Tibial artery (tissue), 4 donors: ENCODE measurements at regions not wholly inside any gene's neighbourhood (a gene's known extent, or its start where the extent isn't known, plus 50 kb on each side); places are given as distances from the start of the nearest gene placed in this dataset.
"Not testable (repeated sequence)": the region's sequence is repeated elsewhere in the genome, so short reads cannot be mapped to it uniquely, and the experiment has no call there.

Experiments used
- DNase-seq, 2 donors: peaks; one replicate each; pipeline ENCODE4 v3.0.0-alpha.2; 2019
- H3K27ac ChIP-seq, 2 donors: fragments of 200-600 bp; sonication (generic) in 1 of 2; 1 replicate in 1 of 2; 2 replicates in 1 of 2; pipeline ENCODE4 v1.5.1; 2018 to 2019; ENCODE audit warnings: mild to moderate bottlenecking in 1 of 2
- H3K27me3 ChIP-seq, 2 donors: fragments of 200-600 bp; sonication (generic) in 1 of 2; one replicate each; pipeline versions ENCODE4 v1.5.1 to v1.6.0; 2016 to 2019
- H3K36me3 ChIP-seq, 3 donors: fragments of 200-600 bp; sonication (generic) in 2 of 3; one replicate each; pipeline ENCODE4 v1.5.1; 2016 to 2019; ENCODE audit warnings: mild to moderate bottlenecking in 2 of 3
- H3K4me1 ChIP-seq, 4 donors: fragments of 200-600 bp; sonication (generic) in 2 of 4; 1 replicate in 3 of 4; 2 replicates in 1 of 4; pipeline ENCODE4 v1.5.1; 2016 to 2019
- H3K4me3 ChIP-seq, 2 donors: fragments of 200-600 bp; sonication (generic) in 1 of 2; 1 replicate in 1 of 2; 2 replicates in 1 of 2; pipeline ENCODE4 v1.5.1; 2018 to 2019; ENCODE audit warnings: mild to moderate bottlenecking in 2 of 2
- H3K9me3 ChIP-seq, 3 donors: fragments of 200-600 bp; sonication (generic) in 1 of 3; one replicate each; pipeline ENCODE4 v1.5.1; 2016 to 2019
- intact Hi-C: fragments of 100-400 bp; cut with DNase I; formaldehyde crosslinking; loops from one replicate; pipeline ENCODE4 v1.15.0; 2023; ENCODE audit warnings: low total_unique reads
- TF ChIP-seq, protein P1 (sequence below), 2 experiments: fragments of 200-600 bp in 1 of 2; fragments of 450-650 bp in 1 of 2; IDR thresholded peaks; one replicate each; pipeline ENCODE4 v1.5.1; 2017 to 2019; ENCODE audit warnings: antibody characterized with exemption in 2 of 2, mild to moderate bottlenecking in 1 of 2, moderate library complexity in 1 of 2

DNA sequence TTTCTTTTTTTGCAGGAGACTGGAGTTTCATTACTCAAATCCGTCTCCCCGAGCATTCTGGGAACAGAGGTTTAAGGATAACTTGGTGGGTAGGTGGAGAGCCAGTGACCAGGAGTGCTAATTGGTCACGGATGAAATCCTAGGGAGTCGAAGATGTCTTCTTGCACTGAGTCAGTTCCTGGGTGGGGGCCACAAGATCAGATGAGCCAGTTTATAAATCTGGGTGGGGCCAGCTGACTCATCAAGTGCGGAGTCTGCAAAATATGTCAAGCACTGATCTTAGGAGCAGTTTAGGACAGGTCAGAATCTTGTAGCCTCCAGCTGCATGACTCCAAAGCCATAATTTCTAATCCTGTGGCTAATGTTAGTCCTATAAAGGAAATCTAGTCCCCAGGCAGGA is 741.3 kb downstream of the PCDH7 start:
- intact Hi-C loops: no loop called here
- no peak for DNase-seq
- no peaks in the 10 kb centered on the region for H3K9me3 ChIP-seq
- peaks cover 0 to 7% (median 0%) of the 10 kb centered on the region in 4 donors for H3K4me1 ChIP-seq
- no peak overlapping the region for H3K27ac ChIP-seq
- H3K36me3 ChIP-seq: no peaks in the 10 kb centered on the region
- TF ChIP-seq, protein P1, sequence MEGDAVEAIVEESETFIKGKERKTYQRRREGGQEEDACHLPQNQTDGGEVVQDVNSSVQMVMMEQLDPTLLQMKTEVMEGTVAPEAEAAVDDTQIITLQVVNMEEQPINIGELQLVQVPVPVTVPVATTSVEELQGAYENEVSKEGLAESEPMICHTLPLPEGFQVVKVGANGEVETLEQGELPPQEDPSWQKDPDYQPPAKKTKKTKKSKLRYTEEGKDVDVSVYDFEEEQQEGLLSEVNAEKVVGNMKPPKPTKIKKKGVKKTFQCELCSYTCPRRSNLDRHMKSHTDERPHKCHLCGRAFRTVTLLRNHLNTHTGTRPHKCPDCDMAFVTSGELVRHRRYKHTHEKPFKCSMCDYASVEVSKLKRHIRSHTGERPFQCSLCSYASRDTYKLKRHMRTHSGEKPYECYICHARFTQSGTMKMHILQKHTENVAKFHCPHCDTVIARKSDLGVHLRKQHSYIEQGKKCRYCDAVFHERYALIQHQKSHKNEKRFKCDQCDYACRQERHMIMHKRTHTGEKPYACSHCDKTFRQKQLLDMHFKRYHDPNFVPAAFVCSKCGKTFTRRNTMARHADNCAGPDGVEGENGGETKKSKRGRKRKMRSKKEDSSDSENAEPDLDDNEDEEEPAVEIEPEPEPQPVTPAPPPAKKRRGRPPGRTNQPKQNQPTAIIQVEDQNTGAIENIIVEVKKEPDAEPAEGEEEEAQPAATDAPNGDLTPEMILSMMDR (IDR thresholded peaks at IDR 0.05): no peak
- no peaks in the 10 kb centered on the region for H3K27me3 ChIP-seq
- H3K4me3 ChIP-seq: no peak overlapping the region

DNA sequence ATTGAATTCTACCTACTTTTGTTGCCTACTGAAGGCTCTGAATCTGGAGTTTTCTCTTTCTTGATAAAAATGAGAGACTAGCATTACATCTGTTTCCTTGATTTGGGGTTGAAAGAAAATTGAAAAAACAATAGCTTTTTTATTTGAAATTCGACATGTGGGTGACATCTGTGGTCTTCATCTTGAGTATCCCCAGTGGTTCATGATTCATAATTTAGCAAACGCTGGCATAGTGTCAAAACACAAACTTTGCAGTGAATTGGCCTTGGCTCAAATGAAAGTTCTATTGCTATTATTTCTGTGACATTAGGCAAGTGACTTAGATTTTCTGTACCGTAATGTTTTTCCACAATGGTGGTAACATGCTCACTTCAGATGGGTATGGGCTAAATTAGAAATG is 747.6 kb downstream of the PCDH7 start:
- intact Hi-C loops: no loop called here
- Histone ChIP-seq H3K27me3 (no peaks in the 10 kb centered on the region), H3K4me1 (no peaks in the 10 kb centered on the region), H3K9me3 (no peaks in the 10 kb centered on the region), H3K36me3 (no peaks in the 10 kb centered on the region), H3K4me3 (no peak overlapping the region), H3K27ac (no peak overlapping the region)
- TF ChIP-seq, protein P1 (IDR thresholded peaks at IDR 0.05): no peak
- DNase-seq: no peak

- Histone ChIP-seq H3K36me3 (no peaks in the 10 kb centered on the region), H3K9me3 (no peaks in the 10 kb centered on the region), H3K27ac (no peak overlapping the region), H3K4me3 (no peak overlapping the region), H3K4me1 (no peaks in the 10 kb centered on the region), H3K27me3 (no peaks in the 10 kb centered on the region)
- TF ChIP-seq, protein P1 (IDR thresholded peaks at IDR 0.05): no peak
- no peak for DNase-seq
- intact Hi-C loops: loop anchor here (5.0 kb wide), 1 partner anchor 1173 kb away; no protein-coding TSS in a partner anchor
Observed at GRCh38 chr4:31474221-31474620, 754.1 kb downstream of the PCDH7 start.

- DNase-seq: no peak
- H3K4me3 ChIP-seq: no peak overlapping the region
- TF ChIP-seq, protein P1 (IDR thresholded peaks at IDR 0.05): no peak
- no peaks in the 10 kb centered on the region for H3K36me3 ChIP-seq
- H3K27me3 ChIP-seq: no peaks in the 10 kb centered on the region
- no peaks in the 10 kb centered on the region for H3K9me3 ChIP-seq
- no peaks in the 10 kb centered on the region for H3K4me1 ChIP-seq
- intact Hi-C loops: no loop called here
- no peak overlapping the region for H3K27ac ChIP-seq
Observed at GRCh38 chr4:31482691-31483090, 762.5 kb downstream of the PCDH7 start.

DNA sequence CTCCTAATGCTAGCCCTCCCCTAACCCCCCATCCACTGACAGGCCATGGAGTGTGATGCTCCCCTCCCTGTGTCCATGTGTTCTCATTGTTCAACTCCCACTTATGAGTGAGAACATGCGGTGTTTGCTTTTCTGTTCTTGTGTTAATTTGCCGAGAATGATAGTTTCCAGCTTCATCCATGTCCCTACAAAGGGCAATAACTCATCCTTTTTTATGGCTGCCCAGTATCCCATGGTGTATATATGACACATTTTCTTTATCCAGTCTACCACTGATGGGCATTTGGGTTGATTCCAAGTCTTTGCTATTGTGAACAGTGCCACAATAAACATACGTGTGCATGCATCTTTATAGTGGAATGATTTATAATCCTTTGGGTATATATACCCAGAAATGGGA is 779.0 kb downstream of the PCDH7 start:
- H3K9me3 ChIP-seq, H3K27ac ChIP-seq, H3K4me3 ChIP-seq, intact Hi-C loops, H3K36me3 ChIP-seq, DNase-seq, H3K4me1 ChIP-seq, H3K27me3 ChIP-seq: not testable (repeated sequence)

GRCh38 chr4:31516520-31516919 is 796.4 kb downstream of the PCDH7 start:
- TF ChIP-seq, protein P1 (IDR thresholded peaks at IDR 0.05): no peak
- intact Hi-C loops: no loop called here
- no peaks in the 10 kb centered on the region for H3K36me3 ChIP-seq
- DNase-seq: no peak
- no peak overlapping the region for H3K27ac ChIP-seq
- no peak overlapping the region for H3K4me3 ChIP-seq
- no peaks in the 10 kb centered on the region for H3K9me3 ChIP-seq
- no peaks in the 10 kb centered on the region for H3K4me1 ChIP-seq
- H3K27me3 ChIP-seq: no peaks in the 10 kb centered on the region
